ENCODE measurements at regions not wholly inside any gene's neighbourhood (a gene's known extent, or its start where the extent isn't known, plus 50 kb on each side); places are given as distances from the start of the nearest gene placed in this dataset.

GRCh38 chr4:185945906-185946305 is 123.0 kb upstream of the TLR3 start:
- dilution Hi-C loops (cut with MboI; ENCODE audit: extremely low pct_ligation_motif_present, low sequenced_read_pairs) (loop anchor here (10.0 kb wide), 1 partner anchor 281 kb away; no protein-coding TSS in a partner anchor), intact Hi-C loops (cut with micrococcal nuclease) (no loop called here)
- DNase-seq (ENCODE audit: low read depth, low spot score): no peak
- H3K9ac ChIP-seq (replicated peaks; ENCODE audit: extremely low read depth, insufficient read depth, low read length): no peak overlapping the region
- no peak for FAIRE-seq
- no peaks in the 10 kb centered on the region for H3K4me1 ChIP-seq (ENCODE audit: control insufficient read depth, extremely low read depth, insufficient read depth, low read length)
- H3K4me3 ChIP-seq (replicated peaks in 1 of 3; ENCODE audit: insufficient read depth in 1 of 3, low read depth in 1 of 3, low read length in 3 of 3): no peak overlapping the region
- BruUV-seq (replicated peaks): no TSS peak
- H3K79me2 ChIP-seq (ENCODE audit: control insufficient read depth, insufficient read depth, low read length): no peaks in the 10 kb centered on the region
- no peaks in the 10 kb centered on the region for H3K9me1 ChIP-seq (replicated peaks; ENCODE audit: control insufficient read depth, extremely low read depth, insufficient read depth, low read length)
- no peaks in the 10 kb centered on the region for H3K9me3 ChIP-seq (replicated peaks; ENCODE audit: control insufficient read depth, insufficient read depth, low read length)
- H3K27me3 ChIP-seq (ENCODE audit: control insufficient read depth in 2 of 2, insufficient read depth in 2 of 2, low read length in 2 of 2): no peaks in the 10 kb centered on the region
- no peak overlapping the region for H2AFZ ChIP-seq (ENCODE audit: low read depth, low read length)
- no peak overlapping the region for H3K4me2 ChIP-seq (ENCODE audit: insufficient read depth, low read length)
- H3K27ac ChIP-seq (ENCODE audit: insufficient read depth, low read depth, low read length): no peak overlapping the region
- H4K20me1 ChIP-seq (replicated peaks; ENCODE audit: control insufficient read depth, extremely low read depth, insufficient read depth, low read length): no peaks in the 10 kb centered on the region
- POLR2A ChIA-PET: no interaction called here
- no peak for TF ChIP-seq MAX (IDR thresholded peaks at IDR 0.05; ENCODE audit: insufficient read depth, insufficient read length)
- no peaks in the 10 kb centered on the region for H3K36me3 ChIP-seq (ENCODE audit: control insufficient read depth in 2 of 2, extremely low read depth in 1 of 2, insufficient read depth in 2 of 2, low read length in 2 of 2)
- CTCF ChIA-PET: no interaction called here

DNA sequence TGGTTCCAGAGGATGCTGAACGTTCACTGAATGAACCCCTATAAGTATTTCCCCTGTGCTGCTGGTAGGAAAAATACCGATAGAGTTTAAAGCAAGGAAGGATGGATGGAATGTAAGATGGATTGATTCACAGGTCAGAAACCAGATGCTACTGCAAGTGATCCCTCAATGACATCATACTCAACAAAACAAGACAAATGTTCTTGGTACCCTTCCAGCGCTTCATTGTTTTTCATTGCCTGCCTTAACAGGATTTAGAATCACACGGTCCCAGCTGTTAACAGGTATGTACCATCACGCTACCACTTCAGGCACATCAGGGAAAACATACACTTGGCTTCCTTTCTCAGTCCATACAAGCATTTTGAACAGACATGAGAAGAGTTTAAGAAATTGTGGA is 118.1 kb upstream of the TLR3 start:
- H3K4me3 ChIP-seq (replicated peaks in 1 of 3; ENCODE audit: insufficient read depth in 1 of 3, low read depth in 1 of 3, low read length in 3 of 3): no peak overlapping the region
- H3K9me1 ChIP-seq (replicated peaks; ENCODE audit: control insufficient read depth, extremely low read depth, insufficient read depth, low read length): no peaks in the 10 kb centered on the region
- H4K20me1 ChIP-seq (replicated peaks; ENCODE audit: control insufficient read depth, extremely low read depth, insufficient read depth, low read length): no peaks in the 10 kb centered on the region
- DNase-seq (ENCODE audit: low read depth, low spot score) (no peak), FAIRE-seq (no peak)
- CTCF ChIA-PET: no interaction called here
- POLR2A ChIA-PET: no interaction called here
- no TSS peak for BruUV-seq (replicated peaks)
- H3K27ac ChIP-seq (ENCODE audit: insufficient read depth, low read depth, low read length): no peak overlapping the region
- H3K36me3 ChIP-seq (ENCODE audit: control insufficient read depth in 2 of 2, extremely low read depth in 1 of 2, insufficient read depth in 2 of 2, low read length in 2 of 2): no peaks in the 10 kb centered on the region
- H3K4me1 ChIP-seq (ENCODE audit: control insufficient read depth, extremely low read depth, insufficient read depth, low read length): no peaks in the 10 kb centered on the region
- no peaks in the 10 kb centered on the region for H3K9me3 ChIP-seq (replicated peaks; ENCODE audit: control insufficient read depth, insufficient read depth, low read length)
- no peak for TF ChIP-seq FOS (IDR thresholded peaks at IDR 0.05; ENCODE audit: borderline replicate concordance, insufficient read depth, low read length)
- no peak for TF ChIP-seq EZH2 (IDR thresholded peaks at IDR 0.05; ENCODE audit: borderline replicate concordance, low read depth, low read length, severe bottlenecking)
- no peak for TF ChIP-seq MYC (IDR thresholded peaks at IDR 0.05; ENCODE audit: low read depth, low read length)
- no peak for TF ChIP-seq JUN (IDR thresholded peaks at IDR 0.05; ENCODE audit: borderline replicate concordance, insufficient read depth, insufficient read length, low read depth)
- no peak for TF ChIP-seq POLR2AphosphoS5 (IDR thresholded peaks at IDR 0.05; ENCODE audit: insufficient read depth, low read depth, low read length)
- no peak for TF ChIP-seq GATA2 (IDR thresholded peaks at IDR 0.05; ENCODE audit: insufficient read depth, insufficient read length, low read depth, low read length)
- TF ChIP-seq POLR2A (IDR thresholded peaks at IDR 0.05; ENCODE audit: low read depth, low read length): no peak
- TF ChIP-seq, protein P1, sequence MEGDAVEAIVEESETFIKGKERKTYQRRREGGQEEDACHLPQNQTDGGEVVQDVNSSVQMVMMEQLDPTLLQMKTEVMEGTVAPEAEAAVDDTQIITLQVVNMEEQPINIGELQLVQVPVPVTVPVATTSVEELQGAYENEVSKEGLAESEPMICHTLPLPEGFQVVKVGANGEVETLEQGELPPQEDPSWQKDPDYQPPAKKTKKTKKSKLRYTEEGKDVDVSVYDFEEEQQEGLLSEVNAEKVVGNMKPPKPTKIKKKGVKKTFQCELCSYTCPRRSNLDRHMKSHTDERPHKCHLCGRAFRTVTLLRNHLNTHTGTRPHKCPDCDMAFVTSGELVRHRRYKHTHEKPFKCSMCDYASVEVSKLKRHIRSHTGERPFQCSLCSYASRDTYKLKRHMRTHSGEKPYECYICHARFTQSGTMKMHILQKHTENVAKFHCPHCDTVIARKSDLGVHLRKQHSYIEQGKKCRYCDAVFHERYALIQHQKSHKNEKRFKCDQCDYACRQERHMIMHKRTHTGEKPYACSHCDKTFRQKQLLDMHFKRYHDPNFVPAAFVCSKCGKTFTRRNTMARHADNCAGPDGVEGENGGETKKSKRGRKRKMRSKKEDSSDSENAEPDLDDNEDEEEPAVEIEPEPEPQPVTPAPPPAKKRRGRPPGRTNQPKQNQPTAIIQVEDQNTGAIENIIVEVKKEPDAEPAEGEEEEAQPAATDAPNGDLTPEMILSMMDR (IDR thresholded peaks at IDR 0.05; ENCODE audit: extremely low read depth in 1 of 2, insufficient read depth in 1 of 2, low read depth in 1 of 2, low read length in 2 of 2): no peak
- no peak for TF ChIP-seq MAX (IDR thresholded peaks at IDR 0.05; ENCODE audit: insufficient read depth, insufficient read length)
- H3K4me2 ChIP-seq (ENCODE audit: insufficient read depth, low read length): no peak overlapping the region
- no peak overlapping the region for H2AFZ ChIP-seq (ENCODE audit: low read depth, low read length)
- intact Hi-C loops (cut with micrococcal nuclease) (no loop called here), dilution Hi-C loops (cut with MboI; ENCODE audit: extremely low pct_ligation_motif_present, low sequenced_read_pairs) (no loop called here)
- no peaks in the 10 kb centered on the region for H3K79me2 ChIP-seq (ENCODE audit: control insufficient read depth, insufficient read depth, low read length)
- H3K27me3 ChIP-seq (ENCODE audit: control insufficient read depth in 2 of 2, insufficient read depth in 2 of 2, low read length in 2 of 2): peaks cover 0 to under 1% of the 10 kb centered on the region in 2 experiments
- H3K9ac ChIP-seq (replicated peaks; ENCODE audit: extremely low read depth, insufficient read depth, low read length): no peak overlapping the region
